Liver (tissue), 3 donors: ENCODE measurements at regions not wholly inside any gene's neighbourhood (a gene's known extent, or its start where the extent isn't known, plus 50 kb on each side); places are given as distances from the start of the nearest gene placed in this dataset.

Source experiments
- ATF3 ChIP-seq: IDR thresholded peaks from 2 replicates; pipeline ENCODE4 v1.6.1; 2016; ENCODE audit warnings: antibody characterized with exemption
- EGR1 ChIP-seq, 2 donors: IDR thresholded peaks; 2 replicates each; pipeline ENCODE4 v1.6.1; 2016 to 2018; ENCODE audit warnings: antibody characterized with exemption in 2 of 2, low read depth in 2 of 2
- FOXA1 ChIP-seq: IDR thresholded peaks from 2 replicates; pipeline ENCODE4 v1.6.1; 2016; ENCODE audit warnings: antibody characterized with exemption
- GABPA ChIP-seq, 2 donors: IDR thresholded peaks in 1 of 2; conservative IDR thresholded peaks in 1 of 2; 2 replicates each; pipeline ENCODE4 v1.6.1; 2016; ENCODE audit warnings: antibody characterized with exemption in 2 of 2, mild to moderate bottlenecking in 1 of 2, moderate library complexity in 1 of 2
- HNF4A ChIP-seq, 2 donors: conservative IDR thresholded peaks; 2 replicates each; pipeline ENCODE4 v1.6.1; 2016; ENCODE audit warnings: antibody characterized with exemption in 2 of 2, mild to moderate bottlenecking in 2 of 2
- JUND ChIP-seq, 2 donors: IDR thresholded peaks; 2 replicates each; pipeline ENCODE4 v1.6.1; 2016; ENCODE audit warnings: antibody characterized with exemption in 2 of 2
- MAX ChIP-seq: IDR thresholded peaks from 2 replicates; pipeline ENCODE4 v1.6.1; 2016; ENCODE audit warnings: antibody characterized with exemption
- RAD21 ChIP-seq, 2 donors: IDR thresholded peaks; 2 replicates each; pipeline ENCODE4 v1.6.1; 2016; ENCODE audit warnings: antibody characterized with exemption in 2 of 2, mild to moderate bottlenecking in 2 of 2
- RXRA ChIP-seq, 2 donors: IDR thresholded peaks; 2 replicates each; pipeline ENCODE4 v1.6.1; 2017 to 2018; ENCODE audit warnings: antibody characterized with exemption in 2 of 2, mild to moderate bottlenecking in 1 of 2
- SP1 ChIP-seq: IDR thresholded peaks from 2 replicates; pipeline ENCODE4 v1.6.1; 2018; ENCODE audit warnings: antibody characterized with exemption, mild to moderate bottlenecking
- TAF1 ChIP-seq: conservative IDR thresholded peaks from 2 replicates; pipeline ENCODE4 v1.6.1; 2016; ENCODE audit warnings: antibody characterized with exemption, mild to moderate bottlenecking
- YY1 ChIP-seq: IDR thresholded peaks from 2 replicates; pipeline ENCODE4 v1.6.1; 2016; ENCODE audit warnings: antibody characterized with exemption, mild to moderate bottlenecking
- ZBTB33 ChIP-seq: IDR thresholded peaks from 2 replicates; pipeline ENCODE4 v1.6.1; 2016; ENCODE audit warnings: antibody characterized with exemption
- TF ChIP-seq, protein P1 (sequence below): fragments of 150-350 bp; IDR thresholded peaks from 2 replicates; pipeline ENCODE4 v1.5.1; 2017; ENCODE audit warnings: improper control_type of control experiment, low read depth, low read length; ENCODE audit not compliant: missing input control
- donor health status: healthy.
- donor health status: healthy.

DNA sequence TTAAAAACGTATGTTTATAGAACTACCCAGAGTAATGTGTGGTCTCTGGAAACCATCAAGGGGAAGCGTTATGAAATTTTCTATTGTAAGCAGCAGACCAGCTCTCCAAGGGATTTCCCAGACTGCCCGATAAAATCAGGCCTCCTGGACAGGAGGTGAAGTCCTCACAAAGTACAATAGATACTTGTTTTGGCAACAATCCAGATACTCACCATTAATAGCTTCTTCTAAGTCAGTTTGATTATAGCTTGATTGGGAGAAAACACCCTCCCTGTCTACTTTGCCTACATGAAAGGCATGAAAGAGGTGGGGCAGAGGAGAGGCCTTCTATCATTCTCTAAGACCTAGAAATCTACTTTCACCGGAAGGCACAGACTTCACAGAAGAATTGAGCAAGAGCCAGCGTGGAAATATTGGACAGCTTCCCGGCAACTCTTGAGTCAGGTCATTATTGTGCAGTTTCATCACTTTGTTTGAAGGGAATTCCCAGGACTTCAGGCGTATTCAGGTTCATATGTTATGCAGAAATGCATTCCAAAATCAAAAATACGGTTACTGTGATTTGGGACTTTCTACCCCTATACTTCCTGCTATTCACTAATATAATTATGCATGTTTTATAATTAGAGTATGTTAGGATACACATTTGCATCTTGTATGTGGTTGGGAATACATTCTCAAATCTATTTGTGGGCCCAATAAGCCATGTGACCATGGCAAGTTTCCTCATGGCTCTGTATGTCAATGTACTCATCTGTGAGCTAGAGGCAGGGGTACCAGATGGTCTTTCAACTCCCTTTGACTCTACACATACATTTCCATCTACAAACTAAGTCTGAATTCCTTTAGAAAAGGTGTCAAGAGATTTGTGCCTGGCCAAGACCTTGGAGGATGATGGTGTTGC is 103.5 kb downstream of the CD47 start:
- TF ChIP-seq FOXA1 = no peak
- TF ChIP-seq, protein P1, sequence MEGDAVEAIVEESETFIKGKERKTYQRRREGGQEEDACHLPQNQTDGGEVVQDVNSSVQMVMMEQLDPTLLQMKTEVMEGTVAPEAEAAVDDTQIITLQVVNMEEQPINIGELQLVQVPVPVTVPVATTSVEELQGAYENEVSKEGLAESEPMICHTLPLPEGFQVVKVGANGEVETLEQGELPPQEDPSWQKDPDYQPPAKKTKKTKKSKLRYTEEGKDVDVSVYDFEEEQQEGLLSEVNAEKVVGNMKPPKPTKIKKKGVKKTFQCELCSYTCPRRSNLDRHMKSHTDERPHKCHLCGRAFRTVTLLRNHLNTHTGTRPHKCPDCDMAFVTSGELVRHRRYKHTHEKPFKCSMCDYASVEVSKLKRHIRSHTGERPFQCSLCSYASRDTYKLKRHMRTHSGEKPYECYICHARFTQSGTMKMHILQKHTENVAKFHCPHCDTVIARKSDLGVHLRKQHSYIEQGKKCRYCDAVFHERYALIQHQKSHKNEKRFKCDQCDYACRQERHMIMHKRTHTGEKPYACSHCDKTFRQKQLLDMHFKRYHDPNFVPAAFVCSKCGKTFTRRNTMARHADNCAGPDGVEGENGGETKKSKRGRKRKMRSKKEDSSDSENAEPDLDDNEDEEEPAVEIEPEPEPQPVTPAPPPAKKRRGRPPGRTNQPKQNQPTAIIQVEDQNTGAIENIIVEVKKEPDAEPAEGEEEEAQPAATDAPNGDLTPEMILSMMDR = no peak
- TF ChIP-seq SP1 = no peak
- TF ChIP-seq HNF4A (conservative IDR thresholded peaks at IDR 0.05) = peak; percentile 62 to 66
- peak in 1 of 2 donors; percentile 70 for TF ChIP-seq JUND (IDR thresholded peaks at IDR 0.05)
- TF ChIP-seq RAD21 (IDR thresholded peaks at IDR 0.05) = peak; percentile 46 to 49
- no peak for TF ChIP-seq TAF1
- no peak for TF ChIP-seq MAX
- TF ChIP-seq ZBTB33 = no peak
- peak; percentile 83 for TF ChIP-seq ATF3
- peak in 1 of 2 donors; percentile 36 for TF ChIP-seq GABPA (IDR thresholded peaks at IDR 0.05 in 1 of 2, conservative IDR thresholded peaks at IDR 0.05 in 1 of 2)
- no peak for TF ChIP-seq YY1
- TF ChIP-seq RXRA (IDR thresholded peaks at IDR 0.05) = peak; percentile 60 to 73
- TF ChIP-seq EGR1 (IDR thresholded peaks at IDR 0.05; ENCODE audit: low read depth in 2 of 2) = no peak
